ENCODE measurements at regions not wholly inside any gene's neighbourhood (a gene's known extent, or its start where the extent isn't known, plus 50 kb on each side); places are given as distances from the start of the nearest gene placed in this dataset.
"Not testable (repeated sequence)": the region's sequence is repeated elsewhere in the genome, so short reads cannot be mapped to it uniquely, and the experiment has no call there.

- TF ChIP-seq CTCF, POLR2A (IDR thresholded peaks at IDR 0.05): not testable (repeated sequence)
Measured at GRCh38 chr15:20296261-20296660, 245.3 kb downstream of the GOLGA6L6 start.
